Suprapubic skin (tissue), 4 donors: ENCODE measurements at regions not wholly inside any gene's neighbourhood (a gene's known extent, or its start where the extent isn't known, plus 50 kb on each side); places are given as distances from the start of the nearest gene placed in this dataset.

Source experiments
- DNase-seq, 2 donors: peaks; one replicate each; pipeline ENCODE4 v3.0.0-alpha.2; 2019; ENCODE audit warnings: low spot score in 2 of 2
- H3K27ac ChIP-seq: fragments of 200-600 bp; sonication (generic); one replicate; pipeline ENCODE4 v1.5.1; 2019
- H3K27me3 ChIP-seq: fragments of 200-600 bp; sonication (generic); one replicate; pipeline ENCODE4 v1.5.1; 2019
- H3K36me3 ChIP-seq: fragments of 200-600 bp; sonication (generic); one replicate; pipeline ENCODE4 v1.5.1; 2019
- H3K4me1 ChIP-seq: fragments of 200-600 bp; sonication (generic); one replicate; pipeline ENCODE4 v1.5.1; 2019
- H3K4me3 ChIP-seq: fragments of 200-600 bp; sonication (generic); one replicate; pipeline ENCODE4 v1.5.1; 2019; ENCODE audit warnings: mild to moderate bottlenecking
- H3K9me3 ChIP-seq: fragments of 200-600 bp; sonication (generic); one replicate; pipeline ENCODE4 v1.5.1; 2019
- EP300 ChIP-seq: sonication (generic); formaldehyde crosslinking; IDR thresholded peaks from one replicate; pipeline ENCODE4 v1.6.1; 2017; ENCODE audit warnings: antibody characterized with exemption
- POLR2A ChIP-seq, 2 donors: fragments of 450-650 bp; IDR thresholded peaks; one replicate each; pipeline ENCODE4 v1.6.1; 2017; ENCODE audit warnings: antibody characterized with exemption in 2 of 2, mild to moderate bottlenecking in 2 of 2, moderate library complexity in 2 of 2
- POLR2AphosphoS5 ChIP-seq, 3 donors: sonication (generic); formaldehyde crosslinking; IDR thresholded peaks; one replicate each; pipeline ENCODE4 v1.6.1; 2017; ENCODE audit warnings: antibody characterized with exemption in 3 of 3
- WGBS: methylation state at CpG from one replicate; pipeline ENCODE4 v1.1.5; 2018; 5-methylcytosine and 5-hydroxymethylcytosine counted together
- TF ChIP-seq, protein P1 (sequence below), 2 donors: fragments of 200-600 bp in 1 of 2; fragments of 450-650 bp in 1 of 2; sonication (generic) in 1 of 2; IDR thresholded peaks; one replicate each; pipeline ENCODE4 v1.5.1; 2016 to 2019; ENCODE audit warnings: antibody characterized with exemption in 2 of 2, mild to moderate bottlenecking in 1 of 2, moderate library complexity in 1 of 2

DNA sequence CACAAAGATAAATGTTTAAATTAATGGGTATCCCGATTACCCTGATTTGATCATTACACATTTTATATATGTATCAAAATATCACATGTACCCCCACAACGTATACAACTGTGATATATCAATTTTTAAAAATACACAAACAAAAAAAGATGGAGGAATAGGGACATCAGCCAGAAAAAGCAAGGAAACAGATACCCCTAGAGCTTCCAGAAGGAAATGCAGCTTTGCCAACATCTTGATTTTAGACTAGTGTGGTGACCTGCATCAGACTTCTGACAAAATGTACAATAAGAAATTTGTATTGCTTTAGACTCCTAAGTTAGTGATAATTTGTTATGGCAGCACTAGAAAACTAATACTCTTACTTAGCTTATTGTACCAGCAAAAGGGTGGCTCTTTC lies 483.8 kb downstream of the TUSC7 start:
- TF ChIP-seq POLR2A (IDR thresholded peaks at IDR 0.05) (no peak), EP300 (no peak), POLR2AphosphoS5 (IDR thresholded peaks at IDR 0.05) (no peak)
- TF ChIP-seq, protein P1, sequence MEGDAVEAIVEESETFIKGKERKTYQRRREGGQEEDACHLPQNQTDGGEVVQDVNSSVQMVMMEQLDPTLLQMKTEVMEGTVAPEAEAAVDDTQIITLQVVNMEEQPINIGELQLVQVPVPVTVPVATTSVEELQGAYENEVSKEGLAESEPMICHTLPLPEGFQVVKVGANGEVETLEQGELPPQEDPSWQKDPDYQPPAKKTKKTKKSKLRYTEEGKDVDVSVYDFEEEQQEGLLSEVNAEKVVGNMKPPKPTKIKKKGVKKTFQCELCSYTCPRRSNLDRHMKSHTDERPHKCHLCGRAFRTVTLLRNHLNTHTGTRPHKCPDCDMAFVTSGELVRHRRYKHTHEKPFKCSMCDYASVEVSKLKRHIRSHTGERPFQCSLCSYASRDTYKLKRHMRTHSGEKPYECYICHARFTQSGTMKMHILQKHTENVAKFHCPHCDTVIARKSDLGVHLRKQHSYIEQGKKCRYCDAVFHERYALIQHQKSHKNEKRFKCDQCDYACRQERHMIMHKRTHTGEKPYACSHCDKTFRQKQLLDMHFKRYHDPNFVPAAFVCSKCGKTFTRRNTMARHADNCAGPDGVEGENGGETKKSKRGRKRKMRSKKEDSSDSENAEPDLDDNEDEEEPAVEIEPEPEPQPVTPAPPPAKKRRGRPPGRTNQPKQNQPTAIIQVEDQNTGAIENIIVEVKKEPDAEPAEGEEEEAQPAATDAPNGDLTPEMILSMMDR (IDR thresholded peaks at IDR 0.05) = no peak
- Histone ChIP-seq H3K27ac (no peak overlapping the region), H3K9me3 (no peaks in the 10 kb centered on the region), H3K4me3 (no peak overlapping the region), H3K4me1 (no peaks in the 10 kb centered on the region), H3K36me3 (no peaks in the 10 kb centered on the region), H3K27me3 (no peaks in the 10 kb centered on the region)
- WGBS = 77% methylated on average over 2 of the region's 2 CpGs
- no peak for DNase-seq

DNA sequence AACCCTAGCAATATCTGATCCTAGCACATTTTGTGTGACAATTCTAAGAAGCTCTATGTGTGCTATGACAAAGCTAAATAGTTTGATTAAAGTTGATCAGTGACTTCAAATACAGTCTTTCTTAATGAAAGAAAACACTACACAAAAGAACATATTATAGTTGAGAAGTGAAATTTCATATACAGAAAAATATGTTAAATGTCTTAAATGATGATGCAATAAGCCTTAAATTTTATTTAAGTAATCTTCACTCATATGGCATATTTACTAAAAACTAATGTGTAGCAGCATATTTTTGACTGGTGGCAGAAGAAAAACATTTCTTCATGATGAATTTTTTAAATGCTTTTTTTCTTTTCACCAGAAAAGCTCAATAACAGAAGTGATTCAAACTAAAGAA lies 485.5 kb downstream of the TUSC7 start:
- DNase-seq = no peak
- Histone ChIP-seq H3K27me3 (no peaks in the 10 kb centered on the region), H3K4me3 (no peak overlapping the region), H3K9me3 (no peaks in the 10 kb centered on the region), H3K36me3 (no peaks in the 10 kb centered on the region), H3K4me1 (no peaks in the 10 kb centered on the region), H3K27ac (no peak overlapping the region)
- TF ChIP-seq POLR2A (IDR thresholded peaks at IDR 0.05) = no peak
- TF ChIP-seq, protein P1 (IDR thresholded peaks at IDR 0.05) = no peak

DNA sequence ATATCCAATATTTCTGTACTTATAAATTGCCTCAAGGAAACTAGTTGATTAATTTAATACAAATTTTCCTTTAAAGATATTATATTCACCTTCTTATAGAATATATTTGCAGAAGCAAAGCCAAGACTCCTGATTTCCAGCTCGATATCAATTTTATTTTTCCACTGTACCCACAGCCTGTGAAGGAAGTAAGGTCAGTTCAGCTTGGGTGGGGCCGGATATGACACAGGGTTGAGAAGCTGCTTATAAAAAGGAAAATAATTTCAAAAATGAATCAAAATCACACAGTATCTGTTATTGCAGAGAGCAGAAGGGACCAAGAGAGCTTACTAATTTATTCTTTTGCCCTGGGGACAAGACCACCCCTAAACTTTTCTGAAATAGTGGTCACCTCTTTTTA lies 491.4 kb downstream of the TUSC7 start:
- H3K36me3 ChIP-seq = no peaks in the 10 kb centered on the region
- H3K4me1 ChIP-seq = no peaks in the 10 kb centered on the region
- H3K27me3 ChIP-seq = no peaks in the 10 kb centered on the region
- DNase-seq = no peak
- no peak overlapping the region for H3K27ac ChIP-seq
- H3K9me3 ChIP-seq = no peaks in the 10 kb centered on the region
- WGBS = 77% methylated on average over 2 of the region's 2 CpGs
- H3K4me3 ChIP-seq = no peak overlapping the region
- TF ChIP-seq, protein P1 (IDR thresholded peaks at IDR 0.05) = no peak
- no peak for TF ChIP-seq POLR2A (IDR thresholded peaks at IDR 0.05)

DNA sequence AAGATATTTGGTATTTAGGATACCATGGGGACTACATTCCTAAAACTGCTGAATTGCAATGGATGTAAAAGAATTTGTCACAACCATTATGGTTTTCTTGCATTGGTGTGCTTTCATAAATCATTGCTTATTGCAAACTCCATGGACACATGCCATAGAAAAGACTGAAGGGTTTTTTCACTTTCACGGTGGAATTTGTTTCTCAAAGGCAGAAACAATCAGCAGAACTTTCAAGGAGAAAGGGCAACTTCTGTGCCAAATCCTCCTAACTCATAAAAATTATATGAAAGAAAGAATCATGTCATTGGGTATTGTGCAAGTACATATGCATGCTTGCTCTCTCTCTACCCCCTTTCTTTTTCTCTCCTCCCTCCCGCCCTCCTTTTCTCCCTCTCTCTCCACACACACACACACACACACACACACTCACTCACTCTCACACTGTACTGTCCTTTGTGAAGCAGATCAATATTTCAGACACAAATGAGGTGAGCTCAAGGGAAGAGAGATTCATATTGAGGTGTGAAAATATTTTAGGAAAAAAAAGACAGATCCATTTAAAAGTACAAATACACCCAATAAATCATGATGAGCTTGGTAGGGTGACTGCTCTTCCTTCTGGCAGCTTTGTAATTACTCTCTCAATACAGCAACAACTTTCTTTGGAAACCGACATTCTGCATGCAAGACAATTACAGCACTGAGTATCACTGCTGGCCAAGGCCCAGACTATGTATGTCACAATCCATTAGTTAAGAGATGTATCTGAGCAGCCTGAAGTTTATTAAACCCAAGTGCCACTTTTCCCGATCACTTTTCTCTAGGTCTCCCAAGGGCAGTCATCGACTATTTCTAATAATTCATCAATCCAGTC lies 492.6 kb downstream of the TUSC7 start:
- Histone ChIP-seq H3K27me3 (no peaks in the 10 kb centered on the region), H3K4me3 (no peak overlapping the region), H3K36me3 (no peaks in the 10 kb centered on the region), H3K9me3 (no peaks in the 10 kb centered on the region), H3K4me1 (no peaks in the 10 kb centered on the region), H3K27ac (no peak overlapping the region)
- DNase-seq = no peak
- 42% methylated on average over 5 of the region's 5 CpGs for WGBS
- no peak for TF ChIP-seq EP300
- TF ChIP-seq, protein P1 (IDR thresholded peaks at IDR 0.05) = no peak
- no peak for TF ChIP-seq POLR2A (IDR thresholded peaks at IDR 0.05)
- no peak for TF ChIP-seq POLR2AphosphoS5 (IDR thresholded peaks at IDR 0.05)

DNA sequence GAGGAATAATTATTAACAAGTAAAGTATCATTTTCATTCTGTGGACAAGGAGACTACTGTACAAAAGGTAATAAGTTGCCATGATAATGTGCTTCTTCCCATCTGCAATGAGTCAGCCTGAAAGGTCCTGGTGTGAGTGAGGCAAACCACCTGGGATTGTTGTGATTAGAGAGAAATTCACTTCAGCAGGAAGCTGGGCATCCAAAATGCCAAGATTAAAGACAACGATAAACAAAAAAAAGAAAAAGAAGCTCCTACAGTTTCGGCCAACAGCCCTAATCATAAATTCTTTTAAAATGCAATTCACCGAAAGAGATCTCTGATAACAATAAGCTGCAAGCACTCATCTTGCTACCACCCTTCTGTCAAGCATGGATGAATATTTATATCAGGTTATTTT lies 507.8 kb downstream of the TUSC7 start:
- H3K9me3 ChIP-seq = no peaks in the 10 kb centered on the region
- no peaks in the 10 kb centered on the region for H3K4me1 ChIP-seq
- TF ChIP-seq POLR2AphosphoS5 (IDR thresholded peaks at IDR 0.05) (no peak), EP300 (no peak), POLR2A (IDR thresholded peaks at IDR 0.05) (no peak)
- TF ChIP-seq, protein P1 (IDR thresholded peaks at IDR 0.05) = no peak
- WGBS = 47% methylated on average over 3 of the region's 3 CpGs
- DNase-seq = no peak
- H3K27ac ChIP-seq = no peak overlapping the region
- no peak overlapping the region for H3K4me3 ChIP-seq
- no peaks in the 10 kb centered on the region for H3K27me3 ChIP-seq
- no peaks in the 10 kb centered on the region for H3K36me3 ChIP-seq
